NCI-H2107 treated with DMSO at 0.1 percent for 48 hours (cell line): ENCODE measurements at regions not wholly inside any gene's neighbourhood (a gene's known extent, or its start where the extent isn't known, plus 50 kb on each side); places are given as distances from the start of the nearest gene placed in this dataset.
"Not testable (repeated sequence)": the region's sequence is repeated elsewhere in the genome, so short reads cannot be mapped to it uniquely, and the experiment has no call there.

Experiments
- DNase-seq: peaks from one replicate; lab custom pipeline; 2025; ENCODE audit not compliant: unreplicated experiment; lab: John Stamatoyannopoulos, UW

DNA sequence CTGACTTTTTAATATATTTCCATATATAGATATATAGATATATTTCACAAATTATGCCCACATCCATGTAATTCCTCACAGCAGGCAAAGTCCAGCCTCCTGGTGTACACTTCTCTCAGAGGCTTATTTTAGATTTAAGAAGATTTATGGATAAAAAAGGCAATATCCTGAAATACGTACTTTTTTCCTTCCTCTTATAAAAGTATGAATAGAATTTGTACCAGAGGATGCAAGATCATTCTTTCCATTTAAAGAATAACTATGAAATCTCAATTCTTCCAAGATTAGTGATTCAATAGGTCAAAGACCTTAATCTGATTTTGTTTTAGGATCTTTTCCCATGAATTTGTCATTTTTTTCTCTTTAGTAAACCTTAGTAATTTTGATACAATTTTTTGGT, 597.9 kb upstream of the TBL1XR1 start:
- no peak for DNase-seq

DNA sequence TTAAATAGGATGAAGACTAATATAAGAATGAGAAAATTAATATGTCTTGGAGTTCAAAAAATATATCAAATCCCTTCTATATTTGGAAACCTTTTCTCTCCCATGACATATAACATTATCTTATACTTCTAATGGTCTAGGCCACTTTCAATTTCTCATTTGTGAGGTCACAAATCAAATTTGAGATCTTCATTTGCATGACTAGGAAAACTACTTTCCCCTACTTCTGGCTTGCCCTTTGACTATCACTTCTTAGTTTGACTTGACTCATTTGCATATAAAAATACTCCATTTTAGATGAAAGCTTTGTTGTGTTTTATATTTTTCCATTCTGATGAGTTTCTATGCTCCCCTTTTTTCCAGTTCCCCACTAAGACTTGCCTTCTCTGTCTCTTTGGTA, 598.6 kb upstream of the TBL1XR1 start:
- no peak for DNase-seq

- not testable (repeated sequence) for DNase-seq
These were observed 602.9 kb upstream of the TBL1XR1 start for GRCh38 chr3:177800147-177800546.

GRCh38 chr3:177800561-177800960, 603.3 kb upstream of the TBL1XR1 start:
- no peak for DNase-seq

- peak; percentile 99 for DNase-seq
These were observed 605.0 kb upstream of the TBL1XR1 start for GRCh38 chr3:177802151-177802900.

DNA sequence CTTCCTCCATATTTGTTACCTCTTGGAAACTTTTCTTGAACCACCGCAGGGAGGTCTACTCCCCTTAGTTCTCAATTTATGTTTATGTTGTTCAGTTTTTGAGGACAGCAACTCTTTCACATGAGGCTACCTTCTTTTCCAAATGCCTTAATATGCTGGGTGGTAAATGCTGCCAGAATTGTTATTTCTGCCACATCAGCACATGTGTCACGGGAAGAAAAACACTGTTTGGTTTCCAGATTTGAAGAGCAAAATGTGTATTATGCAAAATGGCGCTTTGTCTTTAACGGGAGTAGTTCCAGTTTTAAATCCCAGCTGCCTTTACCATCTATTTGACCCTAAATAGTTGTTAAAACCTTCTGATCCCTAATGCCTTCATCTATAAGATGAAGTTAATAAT, 606.2 kb upstream of the TBL1XR1 start:
- DNase-seq = no peak

DNA sequence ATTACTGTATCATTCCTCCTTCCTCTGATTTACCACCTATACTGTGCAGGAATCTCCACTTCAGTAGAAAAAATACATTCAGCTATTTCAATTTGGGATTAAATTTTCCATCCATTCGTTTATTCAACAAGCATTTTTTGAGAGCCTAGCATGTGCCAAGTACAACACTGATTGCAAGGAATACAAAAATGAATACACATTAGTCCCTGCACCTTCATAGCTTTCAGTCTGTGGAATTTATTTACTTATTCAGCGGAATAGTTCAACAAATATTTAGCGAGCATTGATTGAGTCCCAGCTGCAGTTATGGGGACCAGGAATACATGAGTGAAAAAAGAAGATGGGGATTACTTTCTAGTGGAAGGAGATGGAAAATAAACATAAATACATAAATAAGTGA, 606.8 kb upstream of the TBL1XR1 start:
- no peak for DNase-seq

- no peak for DNase-seq
These were observed 607.4 kb upstream of the TBL1XR1 start for GRCh38 chr3:177804646-177805045.

GRCh38 chr3:177807150-177807875, 610.0 kb upstream of the TBL1XR1 start:
- DNase-seq = no peak

- DNase-seq = not testable (repeated sequence)
These were observed 611.7 kb upstream of the TBL1XR1 start for GRCh38 chr3:177808928-177809478.

DNA sequence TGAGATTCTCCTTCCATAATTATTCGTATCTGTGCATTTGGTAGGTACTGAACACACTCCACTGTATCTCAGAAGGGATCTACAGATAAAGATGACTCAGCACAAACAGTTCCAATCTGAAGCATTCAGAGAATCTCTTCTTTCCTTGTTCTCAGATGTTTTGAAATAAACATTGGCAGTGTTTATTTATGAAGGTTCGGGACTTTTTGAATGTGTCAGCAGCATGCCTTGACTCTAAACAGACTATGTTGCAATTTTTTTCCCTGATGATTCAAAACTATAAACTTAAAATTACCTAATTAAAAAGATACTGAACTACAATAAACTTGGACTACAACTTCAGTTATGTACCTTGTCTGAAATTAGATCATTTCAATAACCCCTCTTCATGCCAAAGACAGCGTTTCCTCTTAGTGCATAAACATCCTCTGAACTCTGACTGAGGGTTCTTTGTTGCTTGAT, 612.9 kb upstream of the TBL1XR1 start:
- DNase-seq = no peak

- DNase-seq = no peak
These were observed 613.8 kb upstream of the TBL1XR1 start for GRCh38 chr3:177811112-177811511.

DNA sequence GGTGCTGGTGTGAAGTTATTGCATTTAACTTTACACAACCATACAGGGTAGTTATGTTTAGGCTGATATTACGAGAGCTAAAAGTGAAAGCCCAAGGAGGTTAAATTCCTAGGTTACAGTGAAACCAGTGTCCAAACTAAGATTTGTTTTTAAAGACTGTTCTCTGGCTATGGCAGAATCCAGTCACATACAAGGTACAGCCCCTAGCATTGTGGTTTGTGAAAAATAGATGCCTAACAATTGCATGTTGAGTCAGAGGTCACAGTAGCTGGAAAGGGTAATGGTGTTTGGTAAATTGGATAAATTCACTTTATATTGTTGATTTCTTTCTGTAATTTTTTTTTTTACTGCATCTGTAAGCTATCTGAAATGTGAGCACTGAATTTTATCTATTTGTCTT, 614.6 kb upstream of the TBL1XR1 start:
- DNase-seq = no peak

GRCh38 chr3:177812492-177812891, 615.2 kb upstream of the TBL1XR1 start:
- no peak for DNase-seq

DNA sequence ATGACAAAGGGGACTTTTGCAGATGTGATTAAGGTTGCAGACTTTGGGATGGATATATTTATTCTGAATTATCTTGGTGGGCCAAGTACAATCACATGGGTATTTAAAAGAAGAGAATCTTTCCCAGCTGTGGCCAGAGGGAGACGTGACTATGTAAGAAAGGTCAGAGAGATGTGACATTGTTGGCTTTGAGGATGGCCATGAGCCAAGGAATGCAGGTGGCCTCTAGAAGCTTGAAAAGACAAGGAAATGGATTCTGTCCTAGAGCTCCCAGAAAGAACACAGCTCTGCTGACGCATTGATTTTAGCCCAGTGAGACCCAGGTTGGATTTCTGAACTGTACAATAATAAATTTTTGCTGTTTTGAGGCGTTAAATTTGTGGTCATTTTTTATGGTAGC, 616.0 kb upstream of the TBL1XR1 start:
- DNase-seq = no peak

GRCh38 chr3:177816667-177817208, 619.5 kb upstream of the TBL1XR1 start:
- no peak for DNase-seq

DNA sequence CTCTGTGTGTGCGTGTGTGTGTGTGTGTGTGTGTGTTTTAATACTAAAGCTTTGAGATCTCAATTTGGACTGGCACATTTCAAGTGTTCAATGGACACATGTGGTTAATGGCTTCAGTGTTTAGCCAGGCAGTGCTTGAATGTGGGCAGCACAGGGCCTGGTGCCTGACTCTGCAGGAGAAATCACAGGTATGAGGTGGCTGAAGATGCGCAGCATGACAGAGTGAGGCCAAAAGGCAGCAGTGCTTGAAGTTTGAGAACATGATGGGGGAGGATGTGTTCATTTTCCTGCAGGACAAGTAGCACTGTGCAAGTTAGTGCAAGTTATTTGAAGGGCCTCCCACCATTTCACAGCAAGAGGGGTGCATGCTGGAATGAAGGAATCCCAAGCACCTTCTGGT, 620.5 kb upstream of the TBL1XR1 start:
- no peak for DNase-seq

GRCh38 chr3:177818712-177819240, 621.5 kb upstream of the TBL1XR1 start:
- no peak for DNase-seq

DNA sequence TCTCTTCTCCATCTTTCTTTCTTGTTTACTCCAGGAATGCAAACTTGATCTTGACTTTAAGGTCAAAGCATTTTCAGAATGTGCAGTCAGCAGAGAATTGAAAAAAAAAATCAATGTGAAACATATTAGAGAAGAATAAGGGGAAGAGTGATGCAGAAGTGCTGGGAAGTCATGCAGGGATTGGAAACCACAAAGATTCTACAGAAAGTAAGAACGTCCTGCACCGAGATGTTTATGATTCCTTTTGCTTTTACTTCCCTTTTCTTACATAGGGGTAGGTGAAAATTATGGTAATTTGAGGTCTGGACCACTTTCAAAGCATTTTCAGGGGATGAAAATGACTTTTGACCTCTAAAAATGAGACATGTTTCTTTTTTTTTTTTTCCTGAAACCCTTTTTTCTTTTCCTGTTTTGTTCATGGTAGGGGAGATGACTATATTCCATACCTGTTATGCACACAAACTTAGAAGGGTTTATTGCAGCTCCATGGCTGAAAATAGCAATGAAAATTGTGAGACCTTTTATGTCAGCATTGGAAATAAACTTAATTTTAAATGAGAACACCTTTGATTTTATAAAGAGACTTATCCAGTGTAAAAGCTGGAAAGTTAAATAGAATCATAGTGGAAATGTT, 623.5 kb upstream of the TBL1XR1 start:
- no peak for DNase-seq

GRCh38 chr3:177822681-177823096, 625.4 kb upstream of the TBL1XR1 start:
- DNase-seq = no peak

GRCh38 chr3:177823701-177824189, 626.5 kb upstream of the TBL1XR1 start:
- DNase-seq = no peak
